ENCODE measurements at regions not wholly inside any gene's neighbourhood (a gene's known extent, or its start where the extent isn't known, plus 50 kb on each side); places are given as distances from the start of the nearest gene placed in this dataset.

DNA sequence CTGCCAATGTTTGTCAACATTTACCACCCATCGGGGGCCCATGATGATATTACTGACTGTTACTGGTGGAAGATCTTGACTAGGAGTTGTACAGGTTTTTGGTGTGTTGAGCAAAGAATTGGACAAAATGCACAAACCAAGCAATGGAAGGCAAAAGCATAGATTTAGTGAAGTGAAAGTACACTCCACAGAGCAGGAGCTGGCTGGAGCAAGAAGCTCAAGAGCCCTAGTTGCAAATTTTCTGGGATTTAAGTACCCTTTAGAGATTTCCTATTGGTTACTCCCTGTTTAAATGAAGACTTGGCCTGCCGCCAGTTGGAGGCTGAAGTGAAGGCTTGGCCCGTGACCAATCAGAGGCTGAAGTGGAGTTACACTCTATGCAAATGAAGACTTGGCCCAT, 128.6 kb upstream of the KL start:
- no peak for TF ChIP-seq POLR2AphosphoS5 (IDR thresholded peaks at IDR 0.05)
- TF ChIP-seq, protein P1, sequence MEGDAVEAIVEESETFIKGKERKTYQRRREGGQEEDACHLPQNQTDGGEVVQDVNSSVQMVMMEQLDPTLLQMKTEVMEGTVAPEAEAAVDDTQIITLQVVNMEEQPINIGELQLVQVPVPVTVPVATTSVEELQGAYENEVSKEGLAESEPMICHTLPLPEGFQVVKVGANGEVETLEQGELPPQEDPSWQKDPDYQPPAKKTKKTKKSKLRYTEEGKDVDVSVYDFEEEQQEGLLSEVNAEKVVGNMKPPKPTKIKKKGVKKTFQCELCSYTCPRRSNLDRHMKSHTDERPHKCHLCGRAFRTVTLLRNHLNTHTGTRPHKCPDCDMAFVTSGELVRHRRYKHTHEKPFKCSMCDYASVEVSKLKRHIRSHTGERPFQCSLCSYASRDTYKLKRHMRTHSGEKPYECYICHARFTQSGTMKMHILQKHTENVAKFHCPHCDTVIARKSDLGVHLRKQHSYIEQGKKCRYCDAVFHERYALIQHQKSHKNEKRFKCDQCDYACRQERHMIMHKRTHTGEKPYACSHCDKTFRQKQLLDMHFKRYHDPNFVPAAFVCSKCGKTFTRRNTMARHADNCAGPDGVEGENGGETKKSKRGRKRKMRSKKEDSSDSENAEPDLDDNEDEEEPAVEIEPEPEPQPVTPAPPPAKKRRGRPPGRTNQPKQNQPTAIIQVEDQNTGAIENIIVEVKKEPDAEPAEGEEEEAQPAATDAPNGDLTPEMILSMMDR (IDR thresholded peaks at IDR 0.05): no peak

Data from prostate gland (tissue), 2 donors.